ENCODE measurements at regions not wholly inside any gene's neighbourhood (a gene's known extent, or its start where the extent isn't known, plus 50 kb on each side); places are given as distances from the start of the nearest gene placed in this dataset.

DNA sequence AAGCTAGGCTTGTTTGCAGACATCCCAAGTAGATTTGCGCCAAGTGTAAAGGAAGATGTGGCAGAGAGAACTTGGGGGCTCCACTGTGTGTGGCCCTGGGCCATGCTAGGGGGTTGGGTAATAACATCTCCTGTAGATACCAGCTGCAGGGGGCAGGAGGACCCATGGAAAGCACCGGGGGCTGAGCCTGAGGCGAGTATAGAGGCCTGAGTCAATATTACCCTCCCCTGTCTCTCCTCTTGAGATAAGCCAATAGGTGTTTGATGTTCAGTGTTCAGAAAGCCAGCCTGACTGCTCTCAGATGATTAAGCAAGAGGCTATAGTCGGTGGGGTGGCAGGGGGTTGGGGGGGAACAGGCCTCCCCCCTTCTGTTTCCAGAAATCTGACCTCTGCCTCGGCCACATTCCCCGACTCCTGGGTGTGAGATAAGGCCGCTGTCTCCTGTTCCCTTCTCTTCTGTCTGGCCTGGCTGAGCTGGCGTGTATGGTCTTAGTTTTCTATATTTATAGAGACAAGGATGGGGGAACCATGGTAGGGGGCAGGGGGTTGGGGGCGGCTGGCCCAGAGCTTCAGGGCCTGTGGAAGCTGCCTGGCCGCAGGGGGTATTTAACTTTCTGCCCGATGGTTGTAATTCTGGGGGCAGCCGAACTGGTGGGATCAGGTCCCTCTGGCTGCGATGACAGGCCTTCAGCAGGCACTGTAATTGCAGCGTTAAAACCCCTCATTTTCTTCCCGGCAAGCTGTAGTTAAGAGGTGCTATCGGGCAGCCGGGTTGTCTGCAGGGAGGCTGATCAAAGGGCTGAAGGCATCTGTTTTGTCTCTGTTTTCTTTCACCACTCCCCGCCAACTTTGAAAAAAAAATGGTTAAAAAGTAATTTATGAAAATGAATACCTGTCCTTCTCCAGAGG, 292.0 kb downstream of the NSG2 start:
- CTCF ChIA-PET = no interaction called here
- ATAC-seq (peak; percentile 22; the same call in 1 of the 3 replicates), FAIRE-seq (no peak), DNase-seq (ENCODE audit: low read depth, low spot score) (no peak)
- Histone ChIP-seq H4K20me1 (ENCODE audit: control insufficient read depth, insufficient read depth) (no peaks in the 10 kb centered on the region), H3K4me3 (no peak overlapping the region), H3K4me2 (ENCODE audit: control insufficient read depth, insufficient read depth) (no peak overlapping the region), H3K27ac (ENCODE audit: control insufficient read depth, insufficient read depth) (no peak overlapping the region), H3K9ac (ENCODE audit: control insufficient read depth, insufficient read depth, low read length) (no peak overlapping the region), H2AFZ (ENCODE audit: control insufficient read depth, low read depth, low read length) (no peak overlapping the region), H3K79me2 (ENCODE audit: control insufficient read depth, insufficient read depth, low read length) (no peaks in the 10 kb centered on the region), H3K9me3 (replicated peaks; ENCODE audit: control insufficient read depth, insufficient read depth, low read length) (no peaks in the 10 kb centered on the region), H3K4me1 (ENCODE audit: control insufficient read depth, insufficient read depth, low read length) (no peaks in the 10 kb centered on the region; the same call in 1 of the 2 replicates), H3K27me3 (replicated peaks in 1 of 2; ENCODE audit: control insufficient read depth in 2 of 2, insufficient read depth in 2 of 2, low read length in 1 of 2) (peaks cover 0 to 5% of the 10 kb centered on the region in 2 experiments), H3K36me3 (ENCODE audit: control insufficient read depth in 2 of 2, insufficient read depth in 2 of 2, low read length in 1 of 2) (no peaks in the 10 kb centered on the region)
- intact Hi-C loops (cut with micrococcal nuclease; ENCODE audit: unreplicated experiment) = no loop called here
- RAD21 ChIA-PET (ENCODE audit: unreplicated experiment) = no interaction called here
- 19% methylated on average over 18 of the region's 18 CpGs for WGBS (ENCODE audit: insufficient coverage, insufficient replicate concordance, low lambda C conversion rate, missing lambda C conversion rate)
- in situ Hi-C loops (cut with MboI) = no loop called here
- BruUV-seq (replicated peaks) = no TSS peak
- SMC1A ChIA-PET (ENCODE audit: uncharacterized antibody, unreplicated experiment) = no interaction called here
- POLR2A ChIA-PET = no interaction called here
- TF ChIP-seq, protein P1, sequence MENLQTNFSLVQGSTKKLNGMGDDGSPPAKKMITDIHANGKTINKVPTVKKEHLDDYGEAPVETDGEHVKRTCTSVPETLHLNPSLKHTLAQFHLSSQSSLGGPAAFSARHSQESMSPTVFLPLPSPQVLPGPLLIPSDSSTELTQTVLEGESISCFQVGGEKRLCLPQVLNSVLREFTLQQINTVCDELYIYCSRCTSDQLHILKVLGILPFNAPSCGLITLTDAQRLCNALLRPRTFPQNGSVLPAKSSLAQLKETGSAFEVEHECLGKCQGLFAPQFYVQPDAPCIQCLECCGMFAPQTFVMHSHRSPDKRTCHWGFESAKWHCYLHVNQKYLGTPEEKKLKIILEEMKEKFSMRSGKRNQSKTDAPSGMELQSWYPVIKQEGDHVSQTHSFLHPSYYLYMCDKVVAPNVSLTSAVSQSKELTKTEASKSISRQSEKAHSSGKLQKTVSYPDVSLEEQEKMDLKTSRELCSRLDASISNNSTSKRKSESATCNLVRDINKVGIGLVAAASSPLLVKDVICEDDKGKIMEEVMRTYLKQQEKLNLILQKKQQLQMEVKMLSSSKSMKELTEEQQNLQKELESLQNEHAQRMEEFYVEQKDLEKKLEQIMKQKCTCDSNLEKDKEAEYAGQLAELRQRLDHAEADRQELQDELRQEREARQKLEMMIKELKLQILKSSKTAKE (IDR thresholded peaks at IDR 0.05; ENCODE audit: low read depth, poor library complexity, severe bottlenecking) = no peak
- no peak for TF ChIP-seq RAD21 (IDR thresholded peaks at IDR 0.05; ENCODE audit: insufficient read depth, low read depth, low read length)
- no peak for TF ChIP-seq SUPT20H (IDR thresholded peaks at IDR 0.05; ENCODE audit: borderline replicate concordance, control insufficient read depth, low read depth, low read length)
- TF ChIP-seq, protein P2, sequence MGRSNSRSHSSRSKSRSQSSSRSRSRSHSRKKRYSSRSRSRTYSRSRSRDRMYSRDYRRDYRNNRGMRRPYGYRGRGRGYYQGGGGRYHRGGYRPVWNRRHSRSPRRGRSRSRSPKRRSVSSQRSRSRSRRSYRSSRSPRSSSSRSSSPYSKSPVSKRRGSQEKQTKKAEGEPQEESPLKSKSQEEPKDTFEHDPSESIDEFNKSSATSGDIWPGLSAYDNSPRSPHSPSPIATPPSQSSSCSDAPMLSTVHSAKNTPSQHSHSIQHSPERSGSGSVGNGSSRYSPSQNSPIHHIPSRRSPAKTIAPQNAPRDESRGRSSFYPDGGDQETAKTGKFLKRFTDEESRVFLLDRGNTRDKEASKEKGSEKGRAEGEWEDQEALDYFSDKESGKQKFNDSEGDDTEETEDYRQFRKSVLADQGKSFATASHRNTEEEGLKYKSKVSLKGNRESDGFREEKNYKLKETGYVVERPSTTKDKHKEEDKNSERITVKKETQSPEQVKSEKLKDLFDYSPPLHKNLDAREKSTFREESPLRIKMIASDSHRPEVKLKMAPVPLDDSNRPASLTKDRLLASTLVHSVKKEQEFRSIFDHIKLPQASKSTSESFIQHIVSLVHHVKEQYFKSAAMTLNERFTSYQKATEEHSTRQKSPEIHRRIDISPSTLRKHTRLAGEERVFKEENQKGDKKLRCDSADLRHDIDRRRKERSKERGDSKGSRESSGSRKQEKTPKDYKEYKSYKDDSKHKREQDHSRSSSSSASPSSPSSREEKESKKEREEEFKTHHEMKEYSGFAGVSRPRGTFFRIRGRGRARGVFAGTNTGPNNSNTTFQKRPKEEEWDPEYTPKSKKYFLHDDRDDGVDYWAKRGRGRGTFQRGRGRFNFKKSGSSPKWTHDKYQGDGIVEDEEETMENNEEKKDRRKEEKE (IDR thresholded peaks at IDR 0.05) = no peak
- TF ChIP-seq ZNF274 (IDR thresholded peaks at IDR 0.05; ENCODE audit: insufficient read depth, insufficient read length) = no peak
- TF ChIP-seq, protein P3, sequence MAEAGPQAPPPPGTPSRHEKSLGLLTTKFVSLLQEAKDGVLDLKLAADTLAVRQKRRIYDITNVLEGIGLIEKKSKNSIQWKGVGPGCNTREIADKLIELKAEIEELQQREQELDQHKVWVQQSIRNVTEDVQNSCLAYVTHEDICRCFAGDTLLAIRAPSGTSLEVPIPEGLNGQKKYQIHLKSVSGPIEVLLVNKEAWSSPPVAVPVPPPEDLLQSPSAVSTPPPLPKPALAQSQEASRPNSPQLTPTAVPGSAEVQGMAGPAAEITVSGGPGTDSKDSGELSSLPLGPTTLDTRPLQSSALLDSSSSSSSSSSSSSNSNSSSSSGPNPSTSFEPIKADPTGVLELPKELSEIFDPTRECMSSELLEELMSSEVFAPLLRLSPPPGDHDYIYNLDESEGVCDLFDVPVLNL (IDR thresholded peaks at IDR 0.05; ENCODE audit: low read depth, low read length) = no peak
- no peak for TF ChIP-seq EGR1 (IDR thresholded peaks at IDR 0.05; ENCODE audit: borderline replicate concordance in 1 of 2, low read depth in 2 of 2, low read length in 2 of 2)
- no peak for TF ChIP-seq ZNF217 (IDR thresholded peaks at IDR 0.05)
- no peak for TF ChIP-seq BRCA1 (IDR thresholded peaks at IDR 0.05; ENCODE audit: low read depth, low read length)
- TF ChIP-seq, protein P4, sequence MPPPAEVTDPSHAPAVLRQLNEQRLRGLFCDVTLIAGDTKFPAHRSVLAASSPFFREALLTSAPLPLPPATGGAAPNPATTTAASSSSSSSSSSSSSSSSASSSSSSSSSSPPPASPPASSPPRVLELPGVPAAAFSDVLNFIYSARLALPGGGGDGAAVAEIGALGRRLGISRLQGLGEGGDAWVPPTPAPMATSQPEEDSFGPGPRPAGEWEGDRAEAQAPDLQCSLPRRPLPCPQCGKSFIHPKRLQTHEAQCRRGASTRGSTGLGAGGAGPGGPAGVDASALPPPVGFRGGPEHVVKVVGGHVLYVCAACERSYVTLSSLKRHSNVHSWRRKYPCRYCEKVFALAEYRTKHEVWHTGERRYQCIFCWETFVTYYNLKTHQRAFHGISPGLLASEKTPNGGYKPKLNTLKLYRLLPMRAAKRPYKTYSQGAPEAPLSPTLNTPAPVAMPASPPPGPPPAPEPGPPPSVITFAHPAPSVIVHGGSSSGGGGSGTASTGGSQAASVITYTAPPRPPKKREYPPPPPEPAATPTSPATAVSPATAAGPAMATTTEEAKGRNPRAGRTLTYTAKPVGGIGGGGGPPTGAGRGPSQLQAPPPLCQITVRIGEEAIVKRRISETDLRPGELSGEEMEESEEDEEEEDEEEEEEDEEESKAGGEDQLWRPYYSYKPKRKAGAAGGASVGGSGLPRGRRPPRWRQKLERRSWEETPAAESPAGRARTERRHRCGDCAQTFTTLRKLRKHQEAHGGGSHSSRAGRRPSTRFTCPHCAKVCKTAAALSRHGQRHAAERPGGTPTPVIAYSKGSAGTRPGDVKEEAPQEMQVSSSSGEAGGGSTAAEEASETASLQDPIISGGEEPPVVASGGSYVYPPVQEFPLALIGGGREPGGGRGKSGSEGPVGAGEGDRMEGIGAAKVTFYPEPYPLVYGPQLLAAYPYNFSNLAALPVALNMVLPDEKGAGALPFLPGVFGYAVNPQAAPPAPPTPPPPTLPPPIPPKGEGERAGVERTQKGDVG (CRISPR knock-in tag; IDR thresholded peaks at IDR 0.05) = no peak
- no peak for TF ChIP-seq CHD2 (IDR thresholded peaks at IDR 0.05; ENCODE audit: borderline replicate concordance, low read depth, low read length)
- TF ChIP-seq NFYA (IDR thresholded peaks at IDR 0.05; ENCODE audit: borderline replicate concordance, low read depth, low read length) = no peak
- TF ChIP-seq NRF1 (conservative IDR thresholded peaks at IDR 0.05; ENCODE audit: low read depth, low read length) = no peak

Data from GM12878 (cell line).